ENCODE measurements at regions not wholly inside any gene's neighbourhood (a gene's known extent, or its start where the extent isn't known, plus 50 kb on each side); places are given as distances from the start of the nearest gene placed in this dataset.

DNA sequence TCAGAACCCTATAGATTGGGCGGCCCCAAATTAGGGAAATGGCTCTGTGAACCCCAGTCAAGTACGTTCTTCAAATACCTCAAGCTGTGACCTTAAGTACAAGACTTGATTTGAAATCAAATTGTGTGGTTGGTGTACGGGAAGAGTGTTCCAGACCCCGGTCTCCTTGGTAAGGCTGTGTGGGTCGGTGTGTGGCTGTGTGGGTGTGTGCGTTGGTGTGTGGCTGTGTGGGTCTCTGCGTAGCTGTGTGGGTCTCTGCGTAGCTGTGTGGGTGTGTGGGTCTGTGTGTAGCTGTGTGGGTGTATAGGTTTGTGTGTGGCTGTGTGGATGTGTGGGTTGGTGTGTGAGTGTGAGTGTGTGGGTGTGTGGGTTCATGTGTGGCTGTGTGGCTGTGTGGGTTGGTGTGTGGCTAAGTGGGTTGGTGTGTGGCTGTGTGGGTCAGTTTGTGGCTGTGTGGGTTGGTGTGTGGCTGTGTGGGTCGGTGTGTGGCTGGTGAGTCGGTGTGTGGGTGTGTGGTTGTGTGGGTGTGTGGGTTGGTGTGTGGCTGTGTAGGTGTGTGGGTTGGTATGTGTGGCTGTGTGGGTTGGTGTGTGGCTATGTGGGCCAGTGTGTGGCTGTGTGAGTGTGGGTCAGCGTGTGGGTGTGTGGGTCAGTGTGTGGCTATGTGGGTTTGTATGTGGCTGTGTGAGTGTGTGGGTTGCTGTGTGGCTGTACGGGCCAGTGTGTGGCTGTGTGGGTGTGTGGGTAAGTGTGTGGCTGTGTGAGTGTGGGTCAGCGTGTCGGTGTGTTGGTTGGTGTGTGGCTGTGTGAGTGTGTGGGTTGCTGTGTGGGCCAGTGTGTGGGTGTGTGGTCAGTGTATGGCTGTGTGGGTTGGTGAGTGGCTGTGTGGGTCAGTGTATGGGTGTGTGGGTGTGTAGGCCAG, 238.7 kb upstream of the ZFHX3 start:
- no peak for DNase-seq

DNA sequence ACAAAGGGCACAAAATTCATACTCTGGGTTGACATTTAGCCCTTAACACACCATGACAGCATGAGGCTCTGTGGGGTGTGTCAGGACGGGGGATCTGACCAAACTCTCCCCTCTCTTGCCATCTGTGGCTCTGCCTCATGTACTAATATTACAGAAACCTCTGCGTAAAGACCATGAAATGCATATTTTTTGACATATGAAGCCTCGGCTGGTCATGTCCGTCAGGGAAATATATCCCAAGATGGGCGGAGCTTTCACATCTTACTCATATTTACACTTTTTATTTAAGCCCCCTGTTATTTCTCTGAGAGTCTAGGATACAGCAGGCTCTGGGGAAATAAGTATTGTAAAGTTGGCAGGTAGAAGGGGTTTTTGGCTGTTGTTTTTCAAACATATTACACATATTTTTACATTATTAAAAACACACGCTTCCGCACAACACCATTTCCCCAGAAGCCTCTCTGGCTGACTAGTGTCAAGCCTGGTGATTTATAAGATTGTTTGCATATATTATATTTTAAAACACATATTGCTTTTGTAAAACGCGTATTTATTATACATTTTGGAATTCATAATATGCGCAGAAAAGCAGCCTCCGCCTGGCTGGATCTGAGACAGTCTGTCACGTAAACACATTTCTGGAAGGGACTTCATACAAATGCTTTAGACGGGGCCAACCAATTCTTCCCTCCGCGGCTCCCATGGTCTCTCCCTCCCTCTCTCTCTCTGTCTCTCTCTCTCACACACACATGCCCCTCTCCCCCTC, 237.7 kb upstream of the ZFHX3 start:
- no peak for DNase-seq

DNA sequence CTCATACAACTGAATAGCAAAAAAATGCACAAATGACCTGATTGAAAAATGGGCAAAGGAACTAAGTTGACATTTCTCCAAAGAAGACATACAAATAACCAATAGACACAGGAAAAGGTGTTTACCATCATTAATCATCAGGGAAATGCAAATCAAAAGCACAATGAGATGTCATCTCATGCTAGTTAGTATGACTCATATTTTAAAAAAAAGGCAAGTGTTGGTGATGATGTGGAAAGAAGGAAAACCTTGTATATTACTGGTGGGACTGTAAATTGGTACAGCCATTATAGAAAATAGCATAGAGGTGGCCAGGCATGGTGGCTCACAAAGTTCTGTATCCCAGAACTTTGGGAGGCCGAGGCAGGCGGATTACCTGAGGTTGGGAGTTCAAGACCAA, 232.5 kb upstream of the ZFHX3 start:
- DNase-seq: no peak

DNA sequence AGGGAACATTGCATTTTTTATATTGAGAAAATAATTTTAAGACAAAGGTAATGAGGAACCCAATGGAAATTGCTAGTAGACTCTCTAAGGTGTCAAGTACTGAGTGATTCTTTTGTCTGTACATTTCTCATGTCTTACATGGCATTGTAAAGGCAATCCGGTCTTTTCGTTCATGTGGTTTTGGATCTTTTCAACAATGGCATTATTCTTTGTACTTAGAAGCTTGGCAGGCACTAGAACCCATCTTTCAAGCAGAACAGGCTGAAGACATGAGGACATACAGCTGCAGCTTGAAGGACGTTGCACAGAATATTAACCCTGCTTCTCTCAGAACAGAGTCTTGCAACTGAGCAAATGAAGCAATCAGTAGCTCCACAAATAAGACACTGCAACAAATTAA, 231.5 kb upstream of the ZFHX3 start:
- DNase-seq: no peak

DNA sequence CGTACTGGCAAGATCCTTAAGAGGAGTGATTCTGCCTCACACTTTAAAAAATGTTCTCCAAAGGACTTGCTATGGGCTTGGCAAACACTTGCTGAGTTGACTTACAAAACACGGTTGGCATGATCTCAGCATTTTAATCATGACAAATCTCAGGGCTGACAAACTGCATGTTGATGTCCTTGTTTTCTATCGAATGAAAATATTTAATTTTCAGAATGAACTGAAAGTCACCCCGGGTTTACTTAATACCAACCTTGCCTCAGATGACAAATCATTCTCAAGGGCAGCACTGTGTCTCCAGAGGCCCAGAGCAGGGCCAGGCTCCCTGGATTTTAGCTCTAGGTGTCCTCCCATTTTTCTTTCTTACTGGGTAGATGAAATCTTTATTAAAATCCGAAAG, 229.1 kb upstream of the ZFHX3 start:
- DNase-seq: no peak

DNA sequence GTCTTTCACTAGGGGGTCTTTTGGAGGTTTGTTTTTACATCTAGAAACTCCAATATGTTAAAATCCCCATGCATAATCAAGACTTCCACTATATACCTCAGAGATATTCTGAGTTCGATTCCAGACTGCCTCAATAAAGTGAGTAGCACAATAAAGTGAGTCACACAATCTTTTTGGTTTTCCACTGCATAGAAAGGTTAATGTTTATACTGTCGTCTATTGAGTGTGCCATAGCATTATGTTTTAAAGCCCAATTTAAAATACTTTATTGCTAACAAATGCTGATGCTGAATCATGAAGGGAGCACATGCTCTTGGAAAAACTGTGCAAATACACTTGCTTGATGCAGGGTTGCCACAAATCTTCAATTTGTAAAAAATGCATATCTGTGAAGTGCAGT, 227.5 kb upstream of the ZFHX3 start:
- DNase-seq: no peak

DNA sequence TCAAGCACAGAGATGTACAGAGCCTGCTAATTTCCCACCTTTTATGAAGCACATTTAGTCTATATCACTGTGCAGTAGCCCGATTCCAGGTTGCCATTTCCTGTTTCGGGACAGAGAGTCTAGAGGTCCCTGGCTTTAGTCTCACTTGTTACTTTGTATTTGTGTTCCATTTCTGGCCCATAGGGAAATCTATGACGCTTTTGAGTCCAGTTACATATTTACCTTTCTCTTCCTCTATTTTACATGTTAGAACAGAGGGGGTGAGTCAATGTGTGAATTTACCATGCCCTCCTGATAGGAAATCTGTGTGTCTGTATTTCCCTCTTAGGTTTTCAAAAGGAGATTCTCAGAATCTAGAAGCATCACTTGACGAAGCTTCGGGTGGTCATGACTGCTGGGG, 227.1 kb upstream of the ZFHX3 start:
- no peak for DNase-seq

DNA sequence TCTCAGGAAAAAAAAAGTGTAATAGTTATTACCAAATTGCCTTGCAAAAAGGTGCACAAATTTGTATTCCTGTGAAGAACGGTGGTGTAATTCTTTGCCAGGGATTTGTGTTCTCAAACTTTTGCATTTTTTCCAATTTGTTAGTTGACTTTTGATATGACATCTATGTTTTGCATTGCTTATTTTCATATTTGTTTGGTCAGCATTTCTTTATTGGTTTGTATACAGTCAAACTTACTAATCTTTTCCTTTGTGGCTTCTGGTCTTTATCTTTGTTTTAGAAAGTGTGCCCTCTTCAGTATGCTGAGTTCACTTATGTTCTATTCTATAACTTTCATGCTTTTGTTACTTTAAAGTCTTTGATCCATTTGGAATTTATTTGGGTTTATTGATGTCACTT, 226.2 kb upstream of the ZFHX3 start:
- no peak for DNase-seq

DNA sequence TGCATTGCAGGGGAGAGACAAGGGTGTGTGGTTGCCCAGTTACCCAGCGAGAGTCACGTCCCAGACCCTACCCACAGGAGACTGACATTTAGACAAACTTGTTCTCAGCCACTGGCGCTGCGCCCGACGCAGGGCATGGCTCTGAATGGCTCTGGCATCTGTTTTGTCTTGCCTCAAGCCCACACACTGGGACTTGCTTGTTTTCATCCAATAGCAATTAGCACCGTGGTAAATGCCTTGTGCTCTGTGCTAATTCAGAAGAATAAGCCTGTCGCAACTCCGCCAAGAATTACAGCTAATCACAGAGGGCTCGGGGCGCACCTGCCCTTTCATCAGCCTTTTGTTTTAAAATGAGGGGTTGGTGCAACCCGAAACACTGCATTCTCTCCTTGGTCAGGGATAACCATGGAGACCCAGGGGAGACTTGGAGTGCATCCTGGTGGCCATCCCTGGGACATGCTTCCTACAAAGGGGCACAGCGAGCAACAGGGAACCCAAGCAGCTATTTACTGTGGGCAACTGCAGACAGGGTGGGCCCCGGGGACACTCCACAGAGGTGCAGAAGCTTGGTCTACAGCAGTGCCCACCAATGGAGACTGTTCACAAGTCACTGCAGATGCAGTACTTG, 220.6 kb upstream of the ZFHX3 start:
- DNase-seq: no peak

DNA sequence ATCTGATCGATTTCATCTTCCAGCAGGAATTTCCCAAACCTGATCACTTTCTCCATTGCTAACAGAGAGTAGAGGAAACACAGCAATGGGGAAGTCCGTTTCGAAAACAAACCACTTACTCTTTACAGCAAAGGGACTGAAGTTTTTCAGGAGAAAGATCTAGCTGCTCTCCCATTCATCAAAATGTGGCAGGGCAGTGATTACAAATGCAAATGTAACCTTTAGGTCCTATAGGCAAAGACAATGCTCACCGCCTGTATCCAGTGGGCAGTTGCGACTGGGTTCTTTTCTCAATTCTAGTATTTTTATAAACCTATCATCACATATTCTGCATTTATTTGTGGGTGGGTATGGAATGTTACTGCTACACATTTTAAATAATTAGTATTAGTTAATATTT, 218.0 kb upstream of the ZFHX3 start:
- no peak for DNase-seq

DNA sequence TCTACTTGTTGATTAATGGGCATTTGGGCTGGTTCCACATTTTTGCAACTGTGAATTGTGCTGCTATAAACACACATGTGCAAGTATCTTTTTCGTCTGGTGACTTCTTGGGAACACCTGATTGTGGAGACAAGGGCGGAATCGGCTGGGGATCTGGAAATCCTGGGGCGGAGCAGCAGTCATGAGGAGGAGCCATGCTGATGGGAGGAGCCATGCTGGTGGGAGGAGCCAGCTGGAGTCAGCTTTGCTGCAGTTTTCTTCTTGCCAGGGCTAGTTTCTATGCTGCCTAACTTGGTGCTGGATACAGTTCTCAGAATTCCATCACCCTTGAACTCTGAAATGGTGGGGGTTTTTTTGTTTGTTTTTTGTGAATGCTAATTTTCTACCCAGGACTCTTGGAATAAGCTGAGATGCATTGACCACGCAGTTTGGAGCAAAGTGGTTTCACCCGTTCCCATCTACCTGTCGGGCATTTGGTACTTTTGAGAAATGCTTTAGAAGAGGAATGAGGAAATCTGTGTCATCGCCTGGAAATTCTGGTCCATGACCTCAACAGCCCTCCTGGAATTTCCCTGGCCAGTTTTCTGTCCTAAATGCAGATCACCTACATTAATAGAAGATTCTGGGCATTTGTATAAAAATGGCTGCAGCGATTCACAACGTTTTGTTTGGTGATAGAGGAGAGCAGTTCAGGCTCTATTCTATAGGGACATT, 217.4 kb upstream of the ZFHX3 start:
- no peak for DNase-seq

DNA sequence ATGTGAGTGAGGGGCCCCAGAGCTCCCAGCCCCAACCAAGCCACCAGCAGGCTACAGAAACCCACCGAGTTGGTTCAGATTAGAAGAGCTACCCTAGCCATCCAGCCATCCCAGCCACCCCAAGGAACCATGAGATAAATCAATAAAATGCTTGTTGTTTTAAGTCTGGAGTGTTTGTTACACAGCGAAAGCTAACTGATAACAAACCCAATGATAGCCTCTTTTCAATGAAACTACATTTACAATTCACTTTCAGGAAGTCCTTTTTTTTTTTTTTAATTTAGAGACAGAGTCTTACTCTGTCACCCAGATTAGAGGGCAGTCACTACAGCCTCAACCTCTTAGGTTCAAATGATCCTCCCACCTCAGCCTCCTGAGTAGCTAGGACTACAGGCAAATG, 215.0 kb upstream of the ZFHX3 start:
- no peak for DNase-seq

DNA sequence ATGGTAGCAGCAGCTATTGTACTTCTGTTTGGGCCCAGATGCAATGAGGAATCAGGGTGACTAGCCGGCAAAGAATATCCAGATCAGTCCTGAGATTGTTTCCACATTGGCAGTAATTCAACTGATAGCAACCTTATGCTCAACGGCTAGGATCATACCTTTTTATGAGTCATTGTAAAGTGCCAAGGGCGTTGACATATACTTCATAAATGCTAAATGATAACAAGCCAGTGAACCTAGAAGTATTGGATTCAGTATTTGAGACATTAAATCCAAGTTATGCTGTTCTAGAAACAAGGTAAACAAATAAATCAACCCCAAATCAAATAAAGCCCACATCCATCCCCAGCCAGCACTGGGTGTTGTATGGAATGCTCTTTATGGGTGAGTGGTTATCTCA, 207.1 kb upstream of the ZFHX3 start:
- no peak for DNase-seq

DNA sequence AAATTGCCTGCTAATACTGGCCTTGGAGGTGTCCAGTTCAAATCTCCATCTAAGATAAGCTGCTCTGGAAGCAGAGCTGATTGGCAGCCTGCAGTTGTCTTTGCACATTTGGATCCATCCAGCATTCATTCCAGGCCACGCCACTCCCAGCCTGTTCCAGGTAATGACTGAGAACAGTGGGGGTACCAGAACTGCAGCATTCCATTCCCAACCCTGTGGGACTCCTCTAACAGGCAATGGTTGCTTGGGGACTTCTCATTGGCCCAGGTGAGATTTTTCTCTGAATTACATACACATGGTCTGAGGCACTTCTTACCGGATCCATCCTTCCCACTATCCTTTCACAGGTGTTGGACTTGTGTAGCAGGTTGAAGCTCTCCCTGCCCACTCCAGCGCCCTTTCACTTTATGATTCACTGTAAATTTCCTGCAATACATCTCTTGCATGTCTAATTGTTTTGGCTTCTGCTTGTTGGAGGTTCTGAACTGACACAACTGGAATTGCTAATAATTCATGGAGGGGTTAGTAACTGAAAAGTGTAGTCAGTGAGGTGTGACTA, 206.1 kb upstream of the ZFHX3 start:
- no peak for DNase-seq

DNA sequence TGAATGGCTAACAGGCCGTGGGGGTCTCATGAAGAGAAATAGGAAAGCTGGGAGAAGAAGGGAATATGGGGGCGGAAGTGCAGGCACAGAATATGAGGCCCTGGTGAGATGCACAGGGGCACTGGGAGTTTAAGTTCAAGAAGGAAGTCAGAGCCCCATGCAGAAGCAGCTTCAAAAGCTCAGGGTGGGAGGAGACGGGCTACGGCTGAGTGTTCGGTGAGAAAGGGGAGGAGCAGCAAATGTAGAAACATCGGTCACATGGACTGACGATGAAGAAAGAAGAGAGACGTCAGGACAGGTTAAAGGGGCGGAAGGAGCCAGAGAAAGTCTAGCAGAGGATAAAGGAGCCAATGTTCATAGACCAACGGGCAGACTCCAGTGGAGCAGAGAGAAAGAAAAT, 204.5 kb upstream of the ZFHX3 start:
- DNase-seq: no peak

DNA sequence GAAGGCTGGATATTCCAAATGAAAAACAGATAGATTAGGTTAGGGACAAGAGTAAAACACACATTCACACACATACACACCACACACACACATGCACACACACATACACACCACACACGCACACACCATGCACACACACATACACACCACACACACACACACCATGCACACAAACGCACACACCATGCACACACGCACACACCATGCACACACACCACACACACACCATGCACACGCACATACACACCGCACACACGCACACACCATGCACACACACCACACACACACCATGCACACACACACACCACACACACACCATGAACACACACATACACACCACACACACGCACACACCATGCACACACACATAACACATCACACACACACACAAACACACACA, 203.7 kb upstream of the ZFHX3 start:
- no peak for DNase-seq

DNA sequence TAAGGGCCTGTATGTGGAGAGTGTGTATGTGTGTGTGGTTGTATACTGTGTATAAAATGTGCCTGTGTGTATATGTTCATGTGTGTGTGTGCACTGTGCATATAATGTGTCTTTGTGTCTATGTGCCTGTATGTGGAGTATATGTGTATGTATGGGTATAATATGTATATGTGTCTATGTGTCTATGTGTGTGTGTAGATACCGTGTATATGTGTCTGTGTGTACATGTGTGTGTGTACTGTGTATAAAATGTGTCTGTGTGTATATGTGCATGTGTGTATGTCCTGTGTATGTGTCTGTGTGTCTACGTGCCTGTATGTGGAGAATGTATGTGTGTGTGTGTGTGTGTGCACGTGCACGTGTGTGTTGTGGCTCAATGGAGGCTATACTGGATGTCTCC, 200.4 kb upstream of the ZFHX3 start:
- DNase-seq: no peak

DNA sequence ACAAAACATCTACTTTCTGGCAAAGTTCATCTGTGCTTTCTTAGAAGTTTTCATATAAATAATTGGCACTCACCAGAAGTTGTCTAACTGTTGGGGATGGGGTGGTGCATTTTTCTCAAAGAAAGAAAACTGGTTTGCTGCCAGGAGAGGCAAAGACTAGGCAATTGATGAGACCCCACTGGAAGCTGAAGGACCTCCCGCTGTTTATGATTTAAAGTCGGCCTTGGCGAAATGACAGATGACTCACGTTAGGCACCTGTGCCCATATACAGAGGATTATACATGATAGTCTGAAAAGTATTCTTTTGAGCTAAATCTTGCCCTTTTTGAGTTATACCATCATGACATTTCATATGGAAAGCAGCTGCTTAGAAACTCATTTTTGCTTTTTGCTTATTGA, 193.0 kb upstream of the ZFHX3 start:
- DNase-seq: no peak

DNA sequence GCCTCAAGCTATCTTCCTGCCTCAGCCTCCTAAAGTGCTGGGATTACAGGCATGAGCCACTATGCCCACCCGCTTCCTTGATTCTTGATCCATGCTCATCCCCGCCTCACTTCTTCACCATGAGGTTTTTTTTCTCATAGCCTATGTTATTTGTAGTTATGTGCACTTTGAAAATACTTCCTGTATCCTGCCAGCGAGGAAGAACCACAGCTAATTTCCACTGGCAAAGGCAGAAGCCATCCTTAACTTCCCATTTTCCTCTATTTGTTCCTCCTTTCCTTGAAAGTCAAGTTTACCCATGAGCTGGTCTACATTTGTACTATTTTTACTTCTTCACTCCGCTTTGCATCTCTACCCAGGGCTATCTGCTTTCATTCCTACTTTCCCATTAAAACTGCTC, 189.7 kb upstream of the ZFHX3 start:
- DNase-seq: no peak

DNA sequence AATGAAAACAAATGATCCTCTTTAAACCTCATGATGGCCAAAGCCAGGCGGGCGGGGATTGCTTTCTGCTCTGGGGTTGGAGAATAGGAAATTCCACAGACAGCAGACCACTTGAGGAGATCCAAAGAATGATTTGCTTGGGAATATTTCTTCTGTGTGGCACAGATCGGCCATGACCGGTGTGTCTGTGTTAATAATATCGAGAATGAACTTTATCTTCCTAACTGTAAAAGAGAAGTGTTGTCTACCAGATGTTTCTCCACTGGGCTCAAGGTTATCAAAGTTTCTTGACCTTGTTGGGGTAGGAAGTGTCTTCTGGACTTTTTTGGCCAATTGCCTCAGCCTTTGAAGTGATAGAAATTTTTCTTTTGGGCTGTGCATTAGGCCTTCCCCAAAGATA, 186.6 kb upstream of the ZFHX3 start:
- no peak for DNase-seq

DNA sequence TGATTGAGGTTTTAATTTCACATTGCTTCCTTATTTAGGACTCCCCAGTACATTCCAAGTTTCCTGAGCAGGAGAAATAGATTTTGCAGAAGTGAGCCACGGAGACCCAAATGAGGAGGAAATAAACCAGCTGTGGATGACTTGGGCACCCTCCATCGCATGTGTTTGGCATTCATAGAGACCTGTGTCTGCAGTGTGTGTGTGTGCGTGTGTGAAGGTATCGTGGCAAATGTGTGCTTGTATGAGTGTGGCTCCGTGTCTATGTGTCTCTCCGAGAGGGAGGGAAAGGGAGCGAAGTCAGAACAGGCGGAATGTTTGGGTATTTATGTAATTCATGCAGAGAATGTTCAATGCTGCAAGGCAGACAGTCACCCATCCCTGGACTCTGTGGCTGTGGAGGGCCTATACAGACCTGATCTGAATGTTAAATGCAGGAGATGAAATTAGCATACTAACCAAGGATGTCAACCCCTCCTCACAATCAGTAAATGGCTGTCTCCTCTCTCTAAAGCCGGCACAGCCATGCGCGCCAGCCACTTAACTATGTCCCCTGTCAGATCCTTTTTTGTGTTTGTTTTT, 186.0 kb upstream of the ZFHX3 start:
- DNase-seq: no peak

DNA sequence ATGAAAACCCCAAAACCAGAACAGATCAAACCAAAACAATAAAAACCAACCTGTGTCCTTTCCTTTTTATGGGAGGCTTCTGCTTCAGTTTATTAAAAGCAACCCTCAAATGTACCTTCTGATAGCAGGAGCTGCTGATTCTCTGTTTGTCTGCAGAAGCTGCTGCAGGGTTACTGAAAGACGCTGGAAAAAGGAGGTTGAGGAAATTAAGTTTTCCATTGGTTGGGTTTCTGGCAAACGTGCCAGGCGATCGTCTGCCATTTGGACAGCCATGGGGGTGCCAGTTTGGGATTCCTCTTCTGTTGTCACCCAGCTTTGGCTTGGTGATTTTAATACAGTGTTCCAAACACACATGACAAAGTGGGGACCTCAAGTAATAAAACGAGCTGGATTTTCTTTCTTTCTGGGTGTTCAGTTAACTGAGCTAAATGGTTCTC, 185.4 kb upstream of the ZFHX3 start:
- DNase-seq: no peak
